AG08395 (cell line): ENCODE measurements at regions not wholly inside any gene's neighbourhood (a gene's known extent, or its start where the extent isn't known, plus 50 kb on each side); places are given as distances from the start of the nearest gene placed in this dataset.
"Not testable (repeated sequence)": the region's sequence is repeated elsewhere in the genome, so short reads cannot be mapped to it uniquely, and the experiment has no call there.

Experiments
- DNase-seq: peaks from one replicate; pipeline ENCODE4 v3.0.0; 2012; ENCODE audit warnings: mixed read lengths, low spot score

GRCh38 chr6:132140189-132140588 lies 189.0 kb upstream of the CCN2 start:
- no peak for DNase-seq

GRCh38 chr6:132139611-132140010 lies 188.4 kb upstream of the CCN2 start:
- no peak for DNase-seq

- no peak for DNase-seq
These were observed 185.8 kb upstream of the CCN2 start for GRCh38 chr6:132136981-132137380.

GRCh38 chr6:132135409-132135808 lies 184.2 kb upstream of the CCN2 start:
- no peak for DNase-seq

GRCh38 chr6:132133736-132134445 lies 182.7 kb upstream of the CCN2 start:
- peak; percentile 31 for DNase-seq

- peak; percentile 40 for DNase-seq
These were observed 181.9 kb upstream of the CCN2 start for GRCh38 chr6:132132924-132133639.

- DNase-seq, result no peak
These were observed 181.2 kb upstream of the CCN2 start for GRCh38 chr6:132132422-132132821.

GRCh38 chr6:132131758-132132157 lies 180.6 kb upstream of the CCN2 start:
- DNase-seq, result peak; percentile 94

GRCh38 chr6:132131351-132131750 lies 180.2 kb upstream of the CCN2 start:
- no peak for DNase-seq

- peak; percentile 68 for DNase-seq
These were observed 179.6 kb upstream of the CCN2 start for GRCh38 chr6:132130626-132131298.

- DNase-seq, result no peak
These were observed 177.3 kb upstream of the CCN2 start for GRCh38 chr6:132128424-132128823.

GRCh38 chr6:132126150-132126549 lies 175.0 kb upstream of the CCN2 start:
- no peak for DNase-seq

- DNase-seq, result no peak
These were observed 171.7 kb upstream of the CCN2 start for GRCh38 chr6:132122871-132123270.

- DNase-seq, result no peak
These were observed 171.0 kb upstream of the CCN2 start for GRCh38 chr6:132122176-132122575.

- no peak for DNase-seq
These were observed 167.0 kb upstream of the CCN2 start for GRCh38 chr6:132118144-132118543.

- DNase-seq, result no peak
These were observed 164.7 kb upstream of the CCN2 start for GRCh38 chr6:132115714-132116366.

- DNase-seq, result no peak
These were observed 163.1 kb upstream of the CCN2 start for GRCh38 chr6:132114201-132114825.

- DNase-seq, result not testable (repeated sequence)
These were observed 158.6 kb upstream of the CCN2 start for GRCh38 chr6:132109752-132110151.

- DNase-seq, result no peak
These were observed 156.7 kb upstream of the CCN2 start for GRCh38 chr6:132107896-132108295.

GRCh38 chr6:132101535-132101934 lies 150.4 kb upstream of the CCN2 start:
- no peak for DNase-seq

- DNase-seq, result no peak
These were observed 149.3 kb upstream of the CCN2 start for GRCh38 chr6:132100388-132100990.

GRCh38 chr6:132096996-132097395 lies 145.8 kb upstream of the CCN2 start:
- DNase-seq, result no peak
